Activated CD4-positive, alpha-beta T cell treated with anti-CD3 and anti-CD28 coated beads, Interleukin-2, amount 10 ng/mL, durations not matched to agents 24 days and 14 days (primary cell): ENCODE measurements at regions not wholly inside any gene's neighbourhood (a gene's known extent, or its start where the extent isn't known, plus 50 kb on each side); places are given as distances from the start of the nearest gene placed in this dataset.
"Not testable (repeated sequence)": the region's sequence is repeated elsewhere in the genome, so short reads cannot be mapped to it uniquely, and the experiment has no call there.

Experiments
- DNase-seq: peaks from one replicate; pipeline ENCODE4 v3.0.0; 2022
- H3K27ac Mint-ChIP-seq: one replicate; pipeline ENCODE4 v1.8.0; 2022; ENCODE audit warnings: mild to moderate bottlenecking, mixed read lengths
- H3K27me3 Mint-ChIP-seq: one replicate; pipeline ENCODE4 v1.8.0; 2022; ENCODE audit warnings: mixed read lengths
- H3K36me3 Mint-ChIP-seq: one replicate; pipeline ENCODE4 v1.8.0; 2022; ENCODE audit warnings: low read depth, mild to moderate bottlenecking, mixed read lengths
- H3K4me1 Mint-ChIP-seq: one replicate; pipeline ENCODE4 v1.8.0; 2021; ENCODE audit warnings: mixed read lengths
- H3K4me3 Mint-ChIP-seq: one replicate; pipeline ENCODE4 v1.8.0; 2022; ENCODE audit warnings: mild to moderate bottlenecking, moderate library complexity, mixed read lengths
- H3K9me3 Mint-ChIP-seq: one replicate; pipeline ENCODE4 v1.8.0; 2021; ENCODE audit warnings: mixed read lengths
- intact Hi-C: fragments of 100-400 bp; cut with micrococcal nuclease; formaldehyde crosslinking; loops from one replicate; pipeline ENCODE4 v1.15.1; 2023

- H3K9me3 Mint-ChIP-seq: peaks cover 26% of the 10 kb centered on the region
- H3K36me3 Mint-ChIP-seq, DNase-seq, H3K4me3 Mint-ChIP-seq, H3K27ac Mint-ChIP-seq, H3K27me3 Mint-ChIP-seq, H3K4me1 Mint-ChIP-seq, intact Hi-C loops: not testable (repeated sequence)
Measured at GRCh38 chr20:30916404-30916803, 341.1 kb upstream of the DEFB115 start.

GRCh38 chr20:30919514-30920188 is 337.8 kb upstream of the DEFB115 start:
- Mint-ChIP-seq H3K4me1 (no peaks in the 10 kb centered on the region), H3K36me3 (no peaks in the 10 kb centered on the region), H3K4me3 (no peak overlapping the region), H3K27me3 (no peaks in the 10 kb centered on the region), H3K27ac (no peak overlapping the region), H3K9me3 (peaks cover 12% of the 10 kb centered on the region)
- no peak for DNase-seq
- intact Hi-C loops: no loop called here

- Mint-ChIP-seq H3K4me1 (no peaks in the 10 kb centered on the region), H3K27me3 (no peaks in the 10 kb centered on the region), H3K9me3 (peaks cover 22% of the 10 kb centered on the region), H3K27ac (no peak overlapping the region), H3K4me3 (no peak overlapping the region), H3K36me3 (no peaks in the 10 kb centered on the region)
- intact Hi-C loops: no loop called here
- DNase-seq: no peak
Measured at GRCh38 chr20:30921286-30922071, 336.0 kb upstream of the DEFB115 start.

- no peak overlapping the region for H3K4me3 Mint-ChIP-seq
Measured at GRCh38 chr20:30922129-30922528, 335.3 kb upstream of the DEFB115 start.

GRCh38 chr20:30937790-30938189 is 319.7 kb upstream of the DEFB115 start:
- no peak overlapping the region for H3K4me3 Mint-ChIP-seq

More at GRCh38 chr20:30922129-30922528, 335.3 kb upstream of the DEFB115 start:
- intact Hi-C loops: no loop called here
- no peak for DNase-seq
- Mint-ChIP-seq H3K27ac (no peak overlapping the region), H3K36me3 (no peaks in the 10 kb centered on the region), H3K9me3 (peaks cover 22% of the 10 kb centered on the region), H3K4me1 (no peaks in the 10 kb centered on the region), H3K27me3 (no peaks in the 10 kb centered on the region)

GRCh38 chr20:30949761-30950160 is 307.7 kb upstream of the DEFB115 start:
- H3K36me3 Mint-ChIP-seq: no peaks in the 10 kb centered on the region
- no peak overlapping the region for H3K4me3 Mint-ChIP-seq
- H3K4me1 Mint-ChIP-seq: no peaks in the 10 kb centered on the region
- no peak overlapping the region for H3K27ac Mint-ChIP-seq
- DNase-seq: no peak
- H3K27me3 Mint-ChIP-seq: no peaks in the 10 kb centered on the region
- H3K9me3 Mint-ChIP-seq: peaks cover 13% of the 10 kb centered on the region
- intact Hi-C loops: no loop called here

More at GRCh38 chr20:30937790-30938189, 319.7 kb upstream of the DEFB115 start:
- H3K27ac Mint-ChIP-seq: no peak overlapping the region
- no peak for DNase-seq
- H3K36me3 Mint-ChIP-seq: no peaks in the 10 kb centered on the region
- H3K27me3 Mint-ChIP-seq: no peaks in the 10 kb centered on the region
- intact Hi-C loops: loop anchor here (10.0 kb wide), 1 partner anchor 1713 kb away; no protein-coding TSS in a partner anchor
- H3K9me3 Mint-ChIP-seq: peaks cover 27% of the 10 kb centered on the region
- no peaks in the 10 kb centered on the region for H3K4me1 Mint-ChIP-seq

- peaks cover 13% of the 10 kb centered on the region for H3K9me3 Mint-ChIP-seq
- H3K4me3 Mint-ChIP-seq, H3K27me3 Mint-ChIP-seq, H3K27ac Mint-ChIP-seq, DNase-seq, H3K4me1 Mint-ChIP-seq, intact Hi-C loops, H3K36me3 Mint-ChIP-seq: not testable (repeated sequence)
Measured at GRCh38 chr20:30951088-30951487, 306.4 kb upstream of the DEFB115 start.

- H3K4me3 Mint-ChIP-seq, H3K9me3 Mint-ChIP-seq, H3K36me3 Mint-ChIP-seq, H3K27me3 Mint-ChIP-seq, H3K27ac Mint-ChIP-seq, H3K4me1 Mint-ChIP-seq, DNase-seq, intact Hi-C loops: not testable (repeated sequence)
Measured at GRCh38 chr20:30956649-30957048, 300.8 kb upstream of the DEFB115 start.

- H3K27me3 Mint-ChIP-seq, intact Hi-C loops, DNase-seq, H3K9me3 Mint-ChIP-seq, H3K4me3 Mint-ChIP-seq, H3K36me3 Mint-ChIP-seq, H3K27ac Mint-ChIP-seq, H3K4me1 Mint-ChIP-seq: not testable (repeated sequence)
Measured at GRCh38 chr20:30959208-30959607, 298.3 kb upstream of the DEFB115 start.

- no peak for DNase-seq
- H3K4me3 Mint-ChIP-seq: no peak overlapping the region
- H3K36me3 Mint-ChIP-seq: no peaks in the 10 kb centered on the region
- H3K4me1 Mint-ChIP-seq: no peaks in the 10 kb centered on the region
- peaks cover 8% of the 10 kb centered on the region for H3K9me3 Mint-ChIP-seq
- H3K27ac Mint-ChIP-seq: no peak overlapping the region
- no peaks in the 10 kb centered on the region for H3K27me3 Mint-ChIP-seq
- intact Hi-C loops: no loop called here
Measured at GRCh38 chr20:30963591-30963990, 293.9 kb upstream of the DEFB115 start.

GRCh38 chr20:30975859-30976258 is 281.6 kb upstream of the DEFB115 start:
- not testable (repeated sequence) for H3K4me1 Mint-ChIP-seq, H3K27ac Mint-ChIP-seq

GRCh38 chr20:30985386-30985785 is 272.1 kb upstream of the DEFB115 start:
- peaks cover 45% of the 10 kb centered on the region for H3K9me3 Mint-ChIP-seq
- no peaks in the 10 kb centered on the region for H3K36me3 Mint-ChIP-seq
- H3K27ac Mint-ChIP-seq: no peak overlapping the region
- no peaks in the 10 kb centered on the region for H3K4me1 Mint-ChIP-seq
- H3K4me3 Mint-ChIP-seq: no peak overlapping the region
- intact Hi-C loops: no loop called here
- H3K27me3 Mint-ChIP-seq: no peaks in the 10 kb centered on the region
- DNase-seq: no peak

More at GRCh38 chr20:30975859-30976258, 281.6 kb upstream of the DEFB115 start:
- H3K4me3 Mint-ChIP-seq, H3K36me3 Mint-ChIP-seq, H3K27me3 Mint-ChIP-seq, intact Hi-C loops, DNase-seq: not testable (repeated sequence)
- peaks cover 51% of the 10 kb centered on the region for H3K9me3 Mint-ChIP-seq
